RWPE1 (cell line): ENCODE measurements at regions not wholly inside any gene's neighbourhood (a gene's known extent, or its start where the extent isn't known, plus 50 kb on each side); places are given as distances from the start of the nearest gene placed in this dataset.

ENCODE experiments used
- CTCF ChIA-PET: fragments of 350-600 bp; sonication (Branson Sonifier 250); formaldehyde crosslinking; extraction: SDS; loops from one replicate; lab custom pipeline; 2021; lab: Yijun Ruan, JAX
- POLR2A ChIA-PET: fragments of 400-600 bp; formaldehyde crosslinking; extraction: SDS; loops from one replicate; lab custom pipeline; 2020; ENCODE audit warnings: antibody characterized with exemption; ENCODE audit not compliant: low non-redundant PET; lab: Yijun Ruan, JAX
- DNase-seq: peaks from one replicate; pipeline ENCODE4 v3.0.0; 2012; ENCODE audit warnings: low spot score
- H3K27ac ChIP-seq: fragments of 450-650 bp; 2 replicates; pipeline ENCODE4 v1.5.1; 2017
- TF ChIP-seq, protein P1 (sequence below): fragments of 450-650 bp; conservative IDR thresholded peaks from 2 replicates; pipeline ENCODE4 v1.5.1; 2017; ENCODE audit warnings: low read depth, mild to moderate bottlenecking

DNA sequence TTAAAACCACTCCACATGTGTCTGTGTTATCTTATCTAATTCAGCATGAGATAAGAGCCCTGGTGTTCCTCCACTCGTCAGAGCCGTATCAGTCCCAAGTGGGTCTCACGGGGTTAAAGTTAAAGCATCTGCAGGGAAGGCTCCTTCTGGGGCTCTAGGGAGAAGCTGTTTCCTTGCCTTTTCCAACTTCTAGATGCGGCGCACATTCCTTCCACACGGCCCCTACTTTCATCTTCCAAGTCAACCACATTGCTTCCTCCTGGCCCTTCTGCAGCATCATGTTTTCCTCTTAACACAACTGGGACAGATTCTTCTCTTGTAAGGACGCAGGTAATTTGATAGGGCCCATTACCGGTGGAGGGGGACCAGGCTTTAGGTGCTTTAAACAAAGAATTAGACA is 620.1 kb upstream of the DPP6 start:
- POLR2A ChIA-PET = no interaction called here

DNA sequence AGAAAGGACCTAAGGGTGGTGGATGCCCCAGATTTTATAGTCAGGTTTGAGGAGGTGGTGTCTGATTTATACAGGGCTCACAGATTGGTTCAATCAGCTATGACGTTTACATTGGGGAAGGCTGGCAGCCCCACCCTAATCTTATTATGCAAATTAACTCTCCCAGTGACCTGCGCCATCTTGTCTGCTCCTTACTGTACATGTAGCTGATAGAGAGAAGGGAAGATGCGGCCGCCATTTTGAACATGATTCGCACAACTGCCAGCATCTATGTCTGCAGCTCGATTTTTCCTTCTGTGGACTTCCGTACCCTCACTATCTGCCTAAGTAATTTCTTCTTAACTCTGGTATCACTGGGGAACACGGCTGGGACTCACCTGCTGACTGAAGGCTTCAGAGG is 619.0 kb upstream of the DPP6 start:
- CTCF ChIA-PET = interaction anchor here (0.6 kb wide), 1 partner anchor 1254 kb away, joined by 3 read pairs; no protein-coding TSS in a partner anchor
- no peak overlapping the region for H3K27ac ChIP-seq
- TF ChIP-seq, protein P1, sequence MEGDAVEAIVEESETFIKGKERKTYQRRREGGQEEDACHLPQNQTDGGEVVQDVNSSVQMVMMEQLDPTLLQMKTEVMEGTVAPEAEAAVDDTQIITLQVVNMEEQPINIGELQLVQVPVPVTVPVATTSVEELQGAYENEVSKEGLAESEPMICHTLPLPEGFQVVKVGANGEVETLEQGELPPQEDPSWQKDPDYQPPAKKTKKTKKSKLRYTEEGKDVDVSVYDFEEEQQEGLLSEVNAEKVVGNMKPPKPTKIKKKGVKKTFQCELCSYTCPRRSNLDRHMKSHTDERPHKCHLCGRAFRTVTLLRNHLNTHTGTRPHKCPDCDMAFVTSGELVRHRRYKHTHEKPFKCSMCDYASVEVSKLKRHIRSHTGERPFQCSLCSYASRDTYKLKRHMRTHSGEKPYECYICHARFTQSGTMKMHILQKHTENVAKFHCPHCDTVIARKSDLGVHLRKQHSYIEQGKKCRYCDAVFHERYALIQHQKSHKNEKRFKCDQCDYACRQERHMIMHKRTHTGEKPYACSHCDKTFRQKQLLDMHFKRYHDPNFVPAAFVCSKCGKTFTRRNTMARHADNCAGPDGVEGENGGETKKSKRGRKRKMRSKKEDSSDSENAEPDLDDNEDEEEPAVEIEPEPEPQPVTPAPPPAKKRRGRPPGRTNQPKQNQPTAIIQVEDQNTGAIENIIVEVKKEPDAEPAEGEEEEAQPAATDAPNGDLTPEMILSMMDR = no peak
- POLR2A ChIA-PET = no interaction called here
- DNase-seq = no peak

More for the DNA sequence above, 620.1 kb upstream of the DPP6 start:
- CTCF ChIA-PET = no interaction called here
- no peak for DNase-seq
- H3K27ac ChIP-seq = no peak overlapping the region
- TF ChIP-seq, protein P1 = no peak

DNA sequence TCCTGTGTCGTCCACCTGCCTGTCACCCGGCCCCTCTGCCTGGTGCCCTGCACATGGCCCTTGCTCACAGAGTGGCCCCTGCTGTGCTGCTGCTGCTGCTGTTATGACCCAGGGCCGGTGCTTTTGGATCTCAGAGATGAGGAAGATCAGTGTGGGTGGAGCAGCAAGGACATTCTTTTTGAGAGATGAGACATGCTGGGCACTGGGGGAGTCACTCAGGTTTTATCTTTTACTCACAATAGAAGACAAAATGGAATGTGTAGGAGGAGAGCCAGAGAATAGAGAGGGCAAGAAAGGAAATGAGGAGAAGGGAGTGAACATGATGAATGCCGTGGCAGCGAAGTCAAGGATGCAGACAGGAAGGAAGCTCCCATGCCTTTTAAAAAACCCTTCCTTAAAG is 611.5 kb upstream of the DPP6 start:
- TF ChIP-seq, protein P1 = no peak
- CTCF ChIA-PET = no interaction called here
- POLR2A ChIA-PET = no interaction called here
- no peak for DNase-seq
- H3K27ac ChIP-seq = no peak overlapping the region

DNA sequence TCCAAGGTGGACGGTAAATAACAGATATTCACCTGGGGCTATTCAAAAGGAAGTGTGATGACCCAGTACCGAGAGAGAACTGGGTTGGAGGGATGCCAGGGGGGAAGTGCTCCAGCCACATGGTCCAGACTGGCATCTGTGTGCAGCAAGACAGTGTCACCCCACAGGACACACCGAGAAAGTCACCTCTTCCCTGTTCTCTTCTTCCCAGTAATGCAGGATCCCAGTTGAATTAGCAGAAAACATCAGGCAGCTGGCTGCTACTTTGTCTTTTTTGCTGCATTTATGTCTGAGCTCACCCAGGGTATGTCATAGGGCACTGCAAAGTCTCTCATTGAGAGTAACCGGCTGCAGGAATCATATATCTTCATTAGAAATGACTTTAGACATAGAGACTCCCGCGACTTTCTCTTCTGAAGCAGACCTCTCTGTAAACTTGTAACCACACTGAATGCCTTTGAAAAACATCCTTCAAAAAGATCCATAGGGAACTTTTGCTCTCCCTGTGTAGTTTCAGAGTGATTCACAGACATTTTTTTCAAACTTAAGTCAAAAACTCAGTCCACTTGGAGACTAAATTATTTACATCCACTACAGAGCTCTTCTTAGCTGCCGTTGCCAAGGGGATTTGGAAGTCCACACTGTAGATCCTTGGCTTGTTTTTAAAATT is 609.0 kb upstream of the DPP6 start:
- H3K27ac ChIP-seq = no peak overlapping the region
- no peak for DNase-seq
- ChIA-PET POLR2A (no interaction called here), CTCF (no interaction called here)
- TF ChIP-seq, protein P1 = no peak

DNA sequence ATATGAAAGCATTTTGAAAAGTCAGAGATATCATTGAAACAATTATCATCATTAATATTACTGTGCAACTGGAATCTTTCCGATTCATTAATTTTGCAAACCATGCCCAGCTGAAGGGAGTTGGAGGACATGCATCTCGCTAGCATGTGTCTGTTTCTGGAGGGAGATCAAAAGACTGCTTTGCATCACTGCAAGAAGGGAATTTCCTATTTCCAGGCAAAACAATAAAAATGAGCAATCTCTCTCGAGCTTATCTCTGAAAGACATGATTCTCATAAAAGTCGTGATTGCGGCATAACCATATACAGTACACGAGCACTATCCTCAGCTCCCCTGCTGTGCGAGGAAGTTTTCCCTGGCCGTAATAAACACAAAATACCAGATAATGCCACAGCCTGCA is 607.6 kb upstream of the DPP6 start:
- DNase-seq = no peak
- H3K27ac ChIP-seq = no peak overlapping the region
- ChIA-PET POLR2A (no interaction called here), CTCF (no interaction called here)
- TF ChIP-seq, protein P1 = no peak

DNA sequence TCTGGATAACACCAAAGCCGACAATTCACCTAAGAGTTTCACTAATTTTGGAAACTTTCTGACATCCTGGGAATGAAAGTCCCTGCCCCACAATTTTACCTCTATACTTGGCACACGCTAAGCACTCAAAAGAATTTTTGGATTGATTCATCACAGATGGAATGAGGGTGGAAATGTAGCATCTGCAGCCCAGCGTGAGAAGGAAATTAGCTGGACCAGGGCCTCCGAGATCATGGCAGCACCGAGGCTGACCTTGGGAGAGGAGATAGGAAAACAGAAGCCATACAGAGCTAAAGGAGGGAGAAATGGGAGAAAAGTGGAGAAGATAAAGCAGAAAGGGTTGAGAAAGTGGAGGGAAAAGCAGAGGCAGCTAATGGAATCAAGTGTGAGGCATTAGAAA is 606.6 kb upstream of the DPP6 start:
- TF ChIP-seq, protein P1 = no peak
- H3K27ac ChIP-seq = no peak overlapping the region
- ChIA-PET CTCF (no interaction called here), POLR2A (no interaction called here)
- DNase-seq = no peak
